HG02678 (cell line): ENCODE measurements at regions not wholly inside any gene's neighbourhood (a gene's known extent, or its start where the extent isn't known, plus 50 kb on each side); places are given as distances from the start of the nearest gene placed in this dataset.

Experiments
- ATAC-seq: cut with Tn5 transposase; IDR thresholded peaks from one replicate; pipeline ENCODE4 v1.9.1; 2021; ENCODE audit warnings: mild to moderate bottlenecking, moderate library complexity; ENCODE audit not compliant: unreplicated experiment

GRCh38 chr12:15033029-15033428 is 60.2 kb downstream of the PDE6H start:
- ATAC-seq: no peak

DNA sequence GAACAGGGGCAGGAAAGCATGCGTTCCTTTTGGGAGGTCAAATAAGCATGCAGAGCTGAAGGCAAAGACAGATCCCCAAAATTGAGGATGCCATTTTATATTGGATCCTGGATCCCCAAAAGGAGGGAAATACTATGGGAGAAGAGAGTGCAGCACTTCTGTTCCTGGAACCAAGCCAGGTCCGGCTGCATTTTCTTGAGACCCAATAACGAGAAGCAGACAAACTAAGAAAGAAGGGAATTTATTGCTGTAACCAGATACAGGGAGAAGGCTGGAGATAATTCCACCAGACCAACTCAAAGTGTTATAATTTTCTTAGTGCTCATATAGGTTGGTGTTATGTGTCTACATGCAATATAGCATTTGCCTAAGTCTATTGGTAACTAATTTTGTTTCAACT is 60.8 kb downstream of the PDE6H start:
- ATAC-seq: no peak

DNA sequence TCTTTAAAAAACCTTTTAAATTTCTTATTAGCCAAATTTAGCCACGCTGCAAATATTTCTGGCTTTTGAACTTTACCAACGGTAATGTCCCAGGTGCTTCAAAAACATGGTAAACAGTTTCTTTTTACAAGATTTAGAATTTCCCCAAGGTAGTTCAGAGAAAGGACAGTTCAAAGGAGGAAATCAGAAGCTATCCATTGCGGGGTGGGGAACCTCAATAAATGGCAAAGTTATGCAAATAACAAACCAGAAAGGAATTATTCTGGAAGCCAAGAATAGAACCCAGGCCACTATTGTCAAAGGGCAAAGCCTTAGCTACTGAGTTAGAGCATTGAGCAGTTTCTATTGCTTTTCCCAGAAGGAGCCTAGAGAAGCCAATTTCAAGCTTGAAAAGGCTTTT is 62.3 kb downstream of the PDE6H start:
- ATAC-seq: no peak

DNA sequence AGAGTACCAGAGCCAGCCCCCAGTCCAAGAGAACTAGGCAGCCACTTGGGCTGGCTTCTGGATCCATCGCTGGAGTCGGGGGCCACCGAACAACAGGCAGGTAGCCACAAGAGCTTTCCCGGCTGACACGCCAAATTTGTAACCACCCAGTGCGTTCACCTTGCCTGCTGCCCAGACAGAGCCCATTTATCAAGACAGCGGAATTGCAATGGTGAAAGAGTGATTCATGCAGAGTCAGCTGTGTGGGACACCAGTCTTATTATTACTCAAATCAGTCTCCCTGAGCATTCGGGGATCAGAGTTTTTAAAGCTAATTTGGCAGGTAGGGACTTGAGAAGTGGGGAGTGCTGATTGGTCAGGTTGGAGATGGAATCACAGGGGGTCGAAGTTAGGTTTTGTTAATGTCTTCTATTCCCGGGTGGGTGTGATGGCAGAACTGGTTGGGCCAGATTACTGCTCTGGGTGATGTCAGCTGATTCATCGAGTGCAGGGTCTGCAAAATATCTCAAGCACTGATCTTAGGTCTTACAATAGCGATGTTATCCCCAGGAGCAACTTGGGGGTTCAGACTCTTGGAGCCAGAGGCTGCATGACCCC is 64.3 kb downstream of the PDE6H start:
- ATAC-seq: no peak

- ATAC-seq: no peak
These were observed 65.3 kb downstream of the PDE6H start for GRCh38 chr12:15038137-15038536.

GRCh38 chr12:15044471-15044870 is 71.6 kb downstream of the PDE6H start:
- no peak for ATAC-seq

GRCh38 chr12:15045451-15045850 is 72.6 kb downstream of the PDE6H start:
- no peak for ATAC-seq

- no peak for ATAC-seq
These were observed 74.8 kb downstream of the PDE6H start for GRCh38 chr12:15047611-15048010.

DNA sequence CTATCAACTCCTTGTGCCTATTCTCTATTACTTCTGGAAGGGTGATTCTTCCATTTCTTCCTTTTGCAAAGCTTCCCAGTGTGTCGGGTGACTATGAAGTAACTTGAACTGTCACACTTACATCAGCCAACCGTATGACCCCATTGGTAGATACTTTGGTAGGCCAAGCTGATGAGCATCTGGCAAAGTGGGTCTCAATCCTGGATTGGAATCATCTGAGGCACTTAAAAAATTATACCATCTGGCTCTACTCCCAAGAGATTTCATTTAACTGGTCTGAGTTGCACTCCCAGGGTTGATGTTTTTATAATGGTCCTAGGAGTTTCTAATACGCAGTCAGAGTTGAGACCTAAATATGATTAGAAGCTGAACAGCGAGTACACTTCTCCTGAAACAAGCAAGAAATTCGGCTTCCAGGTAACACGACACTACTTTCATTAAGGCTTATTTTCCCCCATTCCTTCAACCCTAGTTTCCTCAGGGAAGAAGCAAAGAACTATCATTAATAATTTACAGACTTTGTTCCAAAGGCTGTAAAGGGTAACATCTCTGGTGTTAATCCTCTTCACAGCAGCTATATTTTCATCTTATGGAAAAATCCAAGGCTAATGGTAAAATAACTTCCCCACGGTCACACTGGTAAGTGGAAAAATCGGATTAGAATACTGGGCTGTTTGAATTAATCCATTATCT is 76.8 kb downstream of the PDE6H start:
- no peak for ATAC-seq

DNA sequence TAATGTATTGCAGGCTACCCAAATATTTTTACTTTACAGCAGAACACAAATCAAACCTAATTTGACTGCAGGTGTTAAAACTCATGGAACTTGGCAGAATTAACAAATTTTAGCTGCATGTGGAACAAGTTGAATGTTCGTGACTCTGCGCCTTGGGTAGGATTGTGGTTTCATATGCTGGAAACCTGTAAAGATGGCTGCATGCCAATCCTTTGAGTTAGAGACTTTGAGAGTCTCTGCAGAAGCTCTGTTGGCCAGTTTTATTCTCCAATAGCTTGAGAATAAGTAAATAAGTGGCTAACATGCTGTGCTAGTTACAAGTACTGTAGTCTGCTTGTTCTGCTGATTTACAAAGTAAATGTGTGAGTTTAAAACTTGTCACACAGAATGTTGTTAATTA is 77.8 kb downstream of the PDE6H start:
- ATAC-seq: peak; percentile 80

GRCh38 chr12:15052691-15053090 is 79.8 kb downstream of the PDE6H start:
- no peak for ATAC-seq

GRCh38 chr12:15056218-15056617 is 83.4 kb downstream of the PDE6H start:
- ATAC-seq: no peak
